ENCODE measurements at regions not wholly inside any gene's neighbourhood (a gene's known extent, or its start where the extent isn't known, plus 50 kb on each side); places are given as distances from the start of the nearest gene placed in this dataset.
A peak's percentile ranks its signal among the peaks of the same experiment; 100 is the strongest.

DNA sequence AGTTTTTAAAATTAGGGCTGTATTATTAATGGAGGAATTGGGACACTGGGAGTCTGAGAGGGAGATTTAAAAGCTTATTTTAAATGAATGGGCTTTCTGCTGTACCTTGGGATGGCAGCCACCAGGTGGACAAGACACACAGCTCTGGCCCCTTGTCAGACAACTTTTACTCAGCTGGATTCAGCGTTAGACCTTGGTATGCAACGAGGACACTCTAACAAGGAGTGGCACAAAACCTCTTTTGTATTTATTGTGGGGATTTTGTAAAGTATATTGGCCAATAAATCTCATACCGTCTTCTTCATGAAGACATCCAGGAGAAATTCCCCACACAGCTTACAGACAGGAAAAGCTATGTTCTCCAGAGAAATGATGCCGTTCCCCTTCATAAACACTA is 105.7 kb downstream of the LCA5 start:
- H3K4me1 ChIP-seq (ENCODE audit: control insufficient read depth, insufficient read depth, low read length) = no peaks in the 10 kb centered on the region
- no peaks in the 10 kb centered on the region for H3K27me3 ChIP-seq (ENCODE audit: control insufficient read depth, insufficient read depth)
- H3K27ac ChIP-seq (ENCODE audit: low read length) = no peak overlapping the region
- WGBS = 59% methylated on average over 4 of the region's 4 CpGs
- no peaks in the 10 kb centered on the region for H3K9me3 ChIP-seq (ENCODE audit: control insufficient read depth, low read length)
- intact Hi-C loops (cut with DNase I) = no loop called here
- no peak for ATAC-seq
- DNase-seq = no peak
- no peak overlapping the region for H3K4me3 ChIP-seq (ENCODE audit: low read length)

DNA sequence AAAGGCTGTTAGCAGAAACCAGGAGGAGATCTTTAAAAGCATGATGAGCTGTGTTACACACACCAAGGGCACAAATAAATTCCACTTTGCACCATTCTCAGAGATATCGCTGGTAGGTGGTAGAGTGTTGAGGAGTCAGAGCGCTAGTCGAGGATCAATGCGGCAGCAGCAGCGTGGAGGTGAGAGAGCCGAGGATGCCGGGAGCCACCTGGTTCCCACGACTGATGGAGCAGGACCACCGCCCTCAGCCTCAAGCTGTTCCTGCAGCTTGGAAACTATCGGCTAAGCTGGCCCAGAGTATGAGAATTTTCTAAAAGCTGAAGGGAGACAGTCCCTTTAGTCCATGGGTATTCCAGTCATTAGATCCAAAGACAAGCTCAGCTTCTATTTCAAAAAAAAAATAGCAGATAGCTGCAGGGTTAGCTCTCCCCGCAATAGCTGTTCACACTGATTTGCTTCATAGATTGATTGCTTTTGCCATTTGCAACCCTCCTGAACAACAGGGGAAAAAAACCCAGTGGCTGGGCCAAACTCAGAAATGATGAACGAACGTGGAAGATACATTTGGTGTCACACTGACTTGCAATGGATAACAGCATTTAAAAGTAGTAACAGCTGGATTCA is 106.2 kb downstream of the LCA5 start:
- DNase-seq = no peak
- no peak for ATAC-seq
- Histone ChIP-seq H3K27ac (ENCODE audit: low read length) (no peak overlapping the region), H3K4me3 (ENCODE audit: low read length) (no peak overlapping the region), H3K27me3 (ENCODE audit: control insufficient read depth, insufficient read depth) (no peaks in the 10 kb centered on the region), H3K4me1 (ENCODE audit: control insufficient read depth, insufficient read depth, low read length) (no peaks in the 10 kb centered on the region), H3K9me3 (ENCODE audit: control insufficient read depth, low read length) (no peaks in the 10 kb centered on the region)
- intact Hi-C loops (cut with DNase I) = no loop called here
- 86% methylated on average over 13 of the region's 13 CpGs for WGBS

DNA sequence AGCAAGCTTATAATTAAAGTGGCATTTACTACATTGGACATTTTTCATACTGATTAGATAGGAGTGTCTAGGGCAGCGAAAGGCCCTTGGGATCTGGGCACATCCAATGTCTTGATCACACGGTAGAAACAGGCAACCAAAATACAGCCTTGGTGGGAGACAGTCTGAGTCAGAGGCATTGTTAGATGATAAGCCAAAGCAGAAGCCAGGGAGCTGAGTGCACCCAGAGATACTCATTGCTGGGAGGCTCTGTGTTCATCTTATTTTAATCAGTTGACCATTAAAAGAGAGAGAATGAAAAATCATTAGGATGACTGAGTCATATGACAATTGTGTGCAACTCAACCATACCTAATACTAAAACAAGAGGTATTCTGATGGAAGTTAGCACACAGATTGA is 109.5 kb downstream of the LCA5 start:
- no peak overlapping the region for H3K27ac ChIP-seq (ENCODE audit: low read length)
- DNase-seq = no peak
- intact Hi-C loops (cut with DNase I) = no loop called here
- no peak for ATAC-seq
- H3K4me1 ChIP-seq (ENCODE audit: control insufficient read depth, insufficient read depth, low read length) = no peaks in the 10 kb centered on the region
- no peaks in the 10 kb centered on the region for H3K9me3 ChIP-seq (ENCODE audit: control insufficient read depth, low read length)
- 56% methylated on average over 2 of the region's 2 CpGs for WGBS
- H3K27me3 ChIP-seq (ENCODE audit: control insufficient read depth, insufficient read depth) = no peaks in the 10 kb centered on the region
- no peak overlapping the region for H3K4me3 ChIP-seq (ENCODE audit: low read length)

DNA sequence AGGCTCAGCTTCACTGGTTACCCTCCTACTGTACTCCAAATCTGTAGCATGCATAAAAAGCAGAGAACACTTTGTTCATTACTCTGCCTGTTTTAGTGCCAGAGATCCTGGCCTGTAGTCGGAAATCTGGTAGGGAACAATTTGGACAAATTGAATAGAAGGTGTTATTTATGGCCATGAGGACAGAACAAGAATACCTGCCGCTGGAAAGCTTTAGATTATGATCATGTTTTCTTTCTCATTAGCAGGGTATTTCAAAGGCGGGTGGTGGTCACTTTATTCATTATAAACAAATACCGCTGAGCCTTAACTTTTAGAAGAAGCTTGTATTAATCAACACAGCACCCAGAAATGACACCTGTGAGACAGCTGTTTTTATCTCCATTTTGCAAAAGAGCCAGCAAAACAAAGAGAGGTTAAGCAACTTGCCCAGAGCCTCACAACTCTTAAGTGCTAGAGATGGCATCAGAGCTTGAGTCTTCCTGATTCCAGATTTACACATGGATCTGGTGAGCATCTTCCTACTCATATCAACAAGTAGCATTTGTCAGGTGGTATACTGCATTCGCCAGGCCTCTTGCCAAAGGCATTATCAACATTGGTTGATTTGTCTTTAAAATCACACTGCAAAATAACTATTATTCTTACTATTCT is 110.5 kb downstream of the LCA5 start:
- 89% methylated on average over 5 of the region's 5 CpGs for WGBS
- intact Hi-C loops (cut with DNase I) = no loop called here
- Histone ChIP-seq H3K9me3 (ENCODE audit: control insufficient read depth, low read length) (no peaks in the 10 kb centered on the region), H3K4me1 (ENCODE audit: control insufficient read depth, insufficient read depth, low read length) (no peaks in the 10 kb centered on the region), H3K27me3 (ENCODE audit: control insufficient read depth, insufficient read depth) (no peaks in the 10 kb centered on the region), H3K4me3 (ENCODE audit: low read length) (no peak overlapping the region), H3K27ac (ENCODE audit: low read length) (no peak overlapping the region)
- ATAC-seq (no peak), DNase-seq (no peak)

DNA sequence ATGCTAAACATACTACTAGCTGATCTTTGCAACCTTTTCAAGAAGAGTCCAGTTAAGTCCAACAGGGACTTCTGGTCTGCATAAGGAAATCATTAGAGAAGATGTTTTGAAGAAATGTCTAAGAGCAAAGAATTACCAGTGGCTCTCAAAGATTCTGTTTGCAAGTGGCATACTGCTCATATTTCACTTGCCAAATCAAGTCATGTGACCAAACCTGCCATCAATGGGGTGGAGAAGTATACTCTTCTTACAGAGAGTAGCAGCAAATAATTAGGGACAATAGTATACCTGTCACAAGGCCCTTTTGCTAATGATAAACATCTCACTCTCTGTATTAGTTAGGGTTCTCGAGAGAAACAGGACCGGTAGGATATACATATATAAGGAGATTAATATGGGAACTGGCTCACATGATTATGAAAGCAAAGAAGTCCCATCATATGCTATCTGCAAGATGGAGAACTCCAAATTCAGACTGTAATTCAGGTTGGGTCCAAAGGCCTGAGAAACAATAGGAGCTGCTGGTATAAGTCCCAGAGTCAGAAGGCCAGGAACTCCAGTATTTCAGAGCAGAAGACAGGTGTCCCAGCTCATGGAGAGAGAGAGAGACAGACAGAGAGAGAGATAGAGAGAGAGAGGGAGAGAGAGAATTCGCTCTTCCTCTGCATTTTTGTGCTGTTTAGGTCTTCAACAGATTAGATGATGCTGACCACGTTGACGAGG is 111.5 kb downstream of the LCA5 start:
- Histone ChIP-seq H3K4me1 (ENCODE audit: control insufficient read depth, insufficient read depth, low read length) (no peaks in the 10 kb centered on the region), H3K27me3 (ENCODE audit: control insufficient read depth, insufficient read depth) (no peaks in the 10 kb centered on the region), H3K27ac (ENCODE audit: low read length) (no peak overlapping the region), H3K4me3 (ENCODE audit: low read length) (no peak overlapping the region), H3K9me3 (ENCODE audit: control insufficient read depth, low read length) (no peaks in the 10 kb centered on the region)
- intact Hi-C loops (cut with DNase I) = no loop called here
- 78% methylated on average over 5 of the region's 5 CpGs for WGBS
- DNase-seq (no peak), ATAC-seq (no peak)

DNA sequence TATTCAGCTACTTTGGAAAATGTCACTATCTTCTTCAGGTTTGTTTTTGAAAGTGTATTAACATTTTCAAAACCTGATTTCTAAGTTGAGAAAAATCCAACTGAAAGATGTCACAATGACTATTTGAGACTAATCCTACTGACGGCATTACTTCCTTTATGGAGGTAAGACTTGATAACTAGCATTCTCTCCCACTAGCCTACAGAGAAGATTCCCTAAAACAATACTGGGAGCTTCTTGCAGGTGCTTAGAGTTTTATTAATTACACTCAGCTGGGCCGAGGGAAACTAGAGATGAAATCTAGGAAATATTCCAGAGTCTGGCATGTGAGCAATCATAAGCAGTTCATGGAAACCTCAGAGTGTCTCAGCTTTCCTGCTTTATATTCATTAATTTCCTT is 114.0 kb downstream of the LCA5 start:
- Histone ChIP-seq H3K4me1 (ENCODE audit: control insufficient read depth, insufficient read depth, low read length) (no peaks in the 10 kb centered on the region), H3K27ac (ENCODE audit: low read length) (no peak overlapping the region), H3K9me3 (ENCODE audit: control insufficient read depth, low read length) (no peaks in the 10 kb centered on the region), H3K27me3 (ENCODE audit: control insufficient read depth, insufficient read depth) (no peaks in the 10 kb centered on the region), H3K4me3 (ENCODE audit: low read length) (no peak overlapping the region)
- WGBS = 63% methylated on average over 2 of the region's 2 CpGs
- intact Hi-C loops (cut with DNase I) = no loop called here
- ATAC-seq = no peak
- DNase-seq = no peak

DNA sequence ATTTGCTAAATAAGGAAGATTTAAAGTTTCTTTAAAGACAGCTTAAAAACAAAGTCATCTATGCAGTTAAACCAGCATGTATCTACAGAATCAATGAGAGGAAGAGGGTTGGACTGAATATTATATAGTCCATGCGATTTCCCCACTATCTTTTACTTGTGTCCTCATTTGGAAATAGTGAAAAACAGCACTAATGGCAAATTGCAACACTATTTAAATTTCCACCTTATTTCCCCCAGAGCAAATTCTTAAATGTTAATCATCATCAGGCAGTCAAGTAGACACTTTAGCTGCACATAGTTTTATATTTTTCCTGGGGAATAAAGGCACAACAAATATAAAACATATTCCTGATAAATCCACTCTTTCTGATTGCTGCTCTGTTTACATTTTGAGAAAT is 114.6 kb downstream of the LCA5 start:
- intact Hi-C loops (cut with DNase I) = no loop called here
- ATAC-seq (no peak), DNase-seq (no peak)
- 72% methylated on average over 1 of the region's 1 CpG for WGBS
- H3K27ac ChIP-seq (ENCODE audit: low read length) = no peak overlapping the region
- H3K27me3 ChIP-seq (ENCODE audit: control insufficient read depth, insufficient read depth) = no peaks in the 10 kb centered on the region
- no peaks in the 10 kb centered on the region for H3K4me1 ChIP-seq (ENCODE audit: control insufficient read depth, insufficient read depth, low read length)
- H3K9me3 ChIP-seq (ENCODE audit: control insufficient read depth, low read length) = no peaks in the 10 kb centered on the region
- H3K4me3 ChIP-seq (ENCODE audit: low read length) = no peak overlapping the region

DNA sequence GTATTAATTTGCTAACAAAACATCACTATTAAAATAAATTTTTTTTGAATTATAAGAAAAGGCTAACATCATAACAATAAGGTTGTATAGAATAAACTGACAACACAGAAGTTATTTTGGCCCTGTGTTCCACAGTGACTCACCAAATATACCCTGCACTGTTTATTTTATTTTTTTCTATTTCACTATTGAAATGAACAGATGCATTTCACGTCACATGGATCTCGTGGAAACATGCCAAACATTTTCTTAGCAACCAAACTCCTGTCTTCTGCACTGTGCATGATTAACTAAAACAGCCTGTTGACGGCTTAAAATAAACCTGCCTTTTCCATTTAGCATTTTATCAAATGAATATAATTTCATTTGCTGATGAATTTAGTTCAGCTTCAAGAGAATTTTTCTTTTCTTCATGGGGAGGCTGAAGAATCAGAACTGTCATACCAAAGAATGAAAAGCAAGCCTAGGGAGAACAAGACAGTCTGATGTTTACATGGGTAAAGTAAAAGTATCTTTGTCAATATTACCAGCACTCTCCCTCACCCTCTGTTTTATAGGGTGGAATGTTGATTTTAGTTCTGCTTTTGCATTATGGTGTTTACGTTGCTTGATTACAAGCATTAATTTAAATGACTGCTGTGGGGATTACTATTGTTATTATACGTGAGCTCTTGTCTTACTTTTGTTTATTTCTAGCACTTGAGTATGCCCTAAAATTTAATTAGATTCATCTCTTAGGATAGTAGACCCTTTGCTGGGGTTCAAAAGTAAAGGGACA is 115.3 kb downstream of the LCA5 start:
- Histone ChIP-seq H3K27ac (ENCODE audit: low read length) (no peak overlapping the region), H3K27me3 (ENCODE audit: control insufficient read depth, insufficient read depth) (no peaks in the 10 kb centered on the region), H3K9me3 (ENCODE audit: control insufficient read depth, low read length) (no peaks in the 10 kb centered on the region), H3K4me1 (ENCODE audit: control insufficient read depth, insufficient read depth, low read length) (no peaks in the 10 kb centered on the region), H3K4me3 (ENCODE audit: low read length) (no peak overlapping the region)
- intact Hi-C loops (cut with DNase I) = no loop called here
- DNase-seq (no peak), ATAC-seq (peak; percentile 41 to 67)
- WGBS = 28% methylated on average over 5 of the region's 5 CpGs

DNA sequence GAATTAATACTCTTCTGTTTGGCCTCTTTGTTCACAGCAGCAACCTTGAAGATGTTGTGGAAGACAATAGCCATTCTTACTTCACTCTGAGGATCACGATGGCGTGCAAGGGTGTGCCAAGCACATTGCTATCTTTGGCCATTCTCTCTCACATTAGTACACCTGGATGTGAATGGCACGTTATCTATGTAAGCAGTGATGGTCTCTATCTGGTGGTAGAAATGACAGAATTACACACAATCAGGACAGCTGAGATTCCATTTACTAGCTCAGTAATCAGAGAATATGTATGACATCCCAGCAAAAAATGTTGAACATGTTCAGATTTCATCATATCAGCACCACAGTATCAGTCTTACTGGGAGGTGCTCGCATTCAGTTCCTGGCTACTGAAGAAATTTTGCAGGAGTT is 116.2 kb downstream of the LCA5 start:
- H3K27me3 ChIP-seq (ENCODE audit: control insufficient read depth, insufficient read depth) = no peaks in the 10 kb centered on the region
- H3K4me3 ChIP-seq (ENCODE audit: low read length) = no peak overlapping the region
- no peak overlapping the region for H3K27ac ChIP-seq (ENCODE audit: low read length)
- no peaks in the 10 kb centered on the region for H3K4me1 ChIP-seq (ENCODE audit: control insufficient read depth, insufficient read depth, low read length)
- DNase-seq (no peak), ATAC-seq (no peak)
- intact Hi-C loops (cut with DNase I) = no loop called here
- WGBS = 87% methylated on average over 4 of the region's 4 CpGs
- no peaks in the 10 kb centered on the region for H3K9me3 ChIP-seq (ENCODE audit: control insufficient read depth, low read length)

DNA sequence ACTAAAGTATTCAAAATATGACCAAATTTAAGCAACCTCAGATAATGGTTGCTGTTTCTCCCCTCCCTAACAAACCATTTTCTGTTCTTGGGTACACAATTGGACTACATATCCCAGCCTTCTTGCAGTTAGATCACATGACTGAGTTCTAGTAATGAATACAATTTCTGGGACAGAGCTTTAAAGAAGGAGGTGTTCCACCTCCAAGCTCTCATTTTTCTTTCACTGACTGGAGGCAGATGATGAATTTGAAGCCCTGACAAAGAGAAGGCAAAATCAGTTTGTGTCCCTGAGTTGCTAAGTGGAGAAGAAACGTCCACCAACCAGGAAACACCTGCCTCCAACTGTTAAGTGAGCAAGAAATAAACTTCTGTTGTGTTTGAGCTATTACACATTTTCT is 117.2 kb downstream of the LCA5 start:
- H3K27ac ChIP-seq (ENCODE audit: low read length) = no peak overlapping the region
- no peak overlapping the region for H3K4me3 ChIP-seq (ENCODE audit: low read length)
- intact Hi-C loops (cut with DNase I) = no loop called here
- WGBS = 40% methylated on average over 1 of the region's 1 CpG
- no peaks in the 10 kb centered on the region for H3K27me3 ChIP-seq (ENCODE audit: control insufficient read depth, insufficient read depth)
- DNase-seq (no peak), ATAC-seq (no peak)
- no peaks in the 10 kb centered on the region for H3K9me3 ChIP-seq (ENCODE audit: control insufficient read depth, low read length)
- H3K4me1 ChIP-seq (ENCODE audit: control insufficient read depth, insufficient read depth, low read length) = no peaks in the 10 kb centered on the region

DNA sequence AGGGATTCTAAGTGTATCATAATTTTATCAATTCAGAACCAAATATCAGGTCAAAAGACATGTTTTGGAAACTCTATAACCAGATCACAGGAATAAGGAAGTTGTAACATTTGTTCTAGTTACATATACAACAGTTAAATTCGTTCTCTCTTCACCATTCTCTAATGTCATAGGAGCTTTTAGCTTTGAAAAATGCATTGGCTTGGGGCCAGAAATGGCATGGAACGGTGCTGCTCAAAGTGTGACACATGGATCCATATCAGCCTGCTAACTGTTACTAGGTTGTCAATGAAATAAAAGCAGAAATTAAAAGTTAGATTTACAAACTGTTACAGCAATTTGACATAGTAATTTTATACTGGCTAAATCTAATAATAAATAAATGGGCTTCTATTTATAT is 120.3 kb downstream of the LCA5 start:
- DNase-seq (no peak), ATAC-seq (no peak)
- Histone ChIP-seq H3K27ac (ENCODE audit: low read length) (no peak overlapping the region), H3K4me3 (ENCODE audit: low read length) (no peak overlapping the region), H3K27me3 (ENCODE audit: control insufficient read depth, insufficient read depth) (no peaks in the 10 kb centered on the region), H3K4me1 (ENCODE audit: control insufficient read depth, insufficient read depth, low read length) (no peaks in the 10 kb centered on the region), H3K9me3 (ENCODE audit: control insufficient read depth, low read length) (no peaks in the 10 kb centered on the region)
- WGBS = 33% methylated on average over 2 of the region's 2 CpGs
- intact Hi-C loops (cut with DNase I) = no loop called here

Data from right cardiac atrium (tissue), 5 donors.